Immature natural killer cell (primary cell): ENCODE measurements at regions not wholly inside any gene's neighbourhood (a gene's known extent, or its start where the extent isn't known, plus 50 kb on each side); places are given as distances from the start of the nearest gene placed in this dataset.
"Not testable (repeated sequence)": the region's sequence is repeated elsewhere in the genome, so short reads cannot be mapped to it uniquely, and the experiment has no call there.

Source experiments
- DNase-seq, 3 donors: peaks; one replicate each; pipeline ENCODE4 v3.0.0; 2022; ENCODE audit warnings: mixed read lengths in 1 of 3
- H3K27ac Mint-ChIP-seq, 6 donors: one replicate each; pipeline ENCODE4 v1.8.0; 2020; ENCODE audit warnings: mixed read lengths in 6 of 6, mild to moderate bottlenecking in 5 of 6, inconsistent platforms in 4 of 6, moderate library complexity in 3 of 6
- H3K27me3 Mint-ChIP-seq, 3 donors: one replicate each; pipeline ENCODE4 v1.8.0; 2020 to 2021; ENCODE audit warnings: low read depth in 3 of 3, mild to moderate bottlenecking in 3 of 3, mixed read lengths in 3 of 3, moderate library complexity in 3 of 3, inconsistent platforms in 1 of 3
- H3K36me3 Mint-ChIP-seq, 3 donors: one replicate each; pipeline ENCODE4 v1.8.0; 2020; ENCODE audit warnings: mixed read lengths in 3 of 3, inconsistent platforms in 2 of 3, mild to moderate bottlenecking in 2 of 3
- H3K4me1 Mint-ChIP-seq, 2 donors: one replicate each; pipeline ENCODE4 v1.8.0; 2020; ENCODE audit warnings: inconsistent platforms in 2 of 2, mild to moderate bottlenecking in 2 of 2, mixed read lengths in 2 of 2, moderate library complexity in 1 of 2
- H3K4me3 Mint-ChIP-seq, 5 donors: one replicate each; pipeline ENCODE4 v1.8.0; 2020; ENCODE audit warnings: mild to moderate bottlenecking in 5 of 5, mixed read lengths in 5 of 5, inconsistent platforms in 3 of 5, moderate library complexity in 3 of 5
- H3K9me3 Mint-ChIP-seq, 6 donors: one replicate each; pipeline ENCODE4 v1.8.0; 2020; ENCODE audit warnings: mild to moderate bottlenecking in 6 of 6, mixed read lengths in 6 of 6, inconsistent platforms in 4 of 6, moderate library complexity in 3 of 6

DNA sequence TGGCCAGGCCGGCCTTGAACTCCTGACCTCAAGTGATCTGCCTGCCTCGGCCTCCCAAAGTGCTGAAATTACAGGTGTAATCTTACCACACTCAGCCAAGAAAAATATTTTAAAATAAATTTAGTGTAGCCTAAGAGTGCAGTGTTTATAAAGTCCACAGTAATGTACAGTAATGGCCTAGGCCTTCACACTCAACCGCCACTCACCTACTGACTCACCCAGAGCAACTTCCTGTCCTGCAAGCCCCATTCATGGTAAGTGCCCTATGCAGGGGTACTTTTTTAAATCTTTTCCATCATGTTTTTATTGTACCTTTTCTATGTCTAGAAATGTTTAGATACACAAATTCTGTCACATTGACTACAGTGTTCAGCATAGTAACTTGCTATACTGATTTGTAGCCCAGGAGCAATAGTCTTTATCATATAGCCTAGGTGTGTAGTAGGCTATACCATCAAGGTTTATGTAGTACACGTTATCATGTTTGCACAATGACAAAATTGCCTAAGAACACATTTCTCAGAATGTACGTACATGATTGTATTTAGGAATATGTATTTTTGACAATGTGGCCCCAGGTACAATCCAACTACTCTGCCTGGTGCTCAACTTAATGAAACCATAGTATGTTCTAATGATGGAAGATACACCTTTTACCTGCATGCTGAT, 455.2 kb downstream of the PCDH7 start:
- Mint-ChIP-seq H3K4me1 (no peaks in the 10 kb centered on the region), H3K9me3 (peaks cover 5 to 36% (median 19%) of the 10 kb centered on the region in 6 donors), H3K27me3 (peaks cover 0 to 2% (median 0%) of the 10 kb centered on the region in 3 donors), H3K4me3 (no peak overlapping the region), H3K27ac (no peak overlapping the region), H3K36me3 (no peaks in the 10 kb centered on the region)
- no peak for DNase-seq

DNA sequence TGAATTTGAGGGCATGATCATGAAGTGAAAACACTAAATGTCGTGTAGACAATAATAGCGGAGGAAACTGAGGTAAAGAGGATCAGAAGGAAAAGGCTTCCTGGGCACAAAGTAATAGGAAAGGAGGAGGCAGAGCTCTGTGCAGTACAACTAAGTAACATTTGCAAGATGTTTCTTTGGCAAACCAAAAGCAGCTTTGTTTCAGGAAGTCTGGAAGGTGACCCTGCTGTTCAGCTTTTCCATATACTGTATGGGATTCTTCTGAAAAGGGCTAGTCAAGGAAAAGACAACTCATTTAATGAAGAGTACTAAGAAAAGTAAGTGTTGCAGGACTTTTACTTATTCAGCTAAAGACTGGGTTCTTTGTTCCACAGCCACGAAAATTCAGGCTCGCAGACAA, 463.1 kb downstream of the PCDH7 start:
- no peak for DNase-seq
- Mint-ChIP-seq H3K9me3 (peaks cover 8 to 47% (median 30%) of the 10 kb centered on the region in 6 donors), H3K4me1 (no peaks in the 10 kb centered on the region), H3K27ac (no peak overlapping the region), H3K27me3 (no peaks in the 10 kb centered on the region), H3K36me3 (peaks cover 0 to 5% (median 0%) of the 10 kb centered on the region in 3 donors), H3K4me3 (no peak overlapping the region)

DNA sequence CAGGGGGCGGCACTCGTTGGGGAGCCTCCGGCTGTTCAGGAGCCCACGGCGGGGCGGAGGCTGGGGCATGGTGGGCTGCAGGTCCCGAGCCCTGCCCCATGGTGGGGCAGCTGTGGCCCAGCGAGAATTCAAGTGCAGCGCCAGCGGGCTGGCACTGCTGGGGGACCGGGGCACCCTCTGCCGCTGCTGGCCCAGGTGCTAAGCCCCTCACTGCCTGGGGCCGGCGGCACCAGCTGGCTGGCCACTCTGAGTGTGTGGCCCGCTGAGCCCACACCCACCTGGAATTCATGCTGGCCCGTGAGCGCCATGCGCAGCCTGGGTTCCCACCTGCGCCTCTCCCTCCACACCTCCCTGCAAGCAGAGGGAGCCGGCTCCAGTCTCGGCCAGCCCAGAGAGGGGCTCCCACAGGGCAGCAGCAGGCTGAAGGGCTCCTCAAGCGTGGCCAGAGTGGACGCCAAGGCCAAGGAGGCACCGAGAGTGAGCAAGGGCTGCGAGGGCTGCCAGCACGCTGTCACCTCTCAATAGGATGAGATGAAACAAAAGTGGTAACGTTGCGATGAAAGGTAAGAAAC, 464.9 kb downstream of the PCDH7 start:
- Mint-ChIP-seq H3K4me3 (no peak overlapping the region), H3K9me3 (peaks cover 10 to 46% (median 30%) of the 10 kb centered on the region in 6 donors), H3K27ac (no peak overlapping the region), H3K4me1 (no peaks in the 10 kb centered on the region), H3K36me3 (peaks cover 0 to 8% (median 0%) of the 10 kb centered on the region in 3 donors), H3K27me3 (no peaks in the 10 kb centered on the region)
- no peak for DNase-seq

GRCh38 chr4:31187979-31188378, 467.8 kb downstream of the PCDH7 start:
- H3K27me3 Mint-ChIP-seq, result no peaks in the 10 kb centered on the region
- peaks cover 14 to 47% (median 21%) of the 10 kb centered on the region in 6 donors for H3K9me3 Mint-ChIP-seq
- DNase-seq, result no peak
- no peaks in the 10 kb centered on the region for H3K4me1 Mint-ChIP-seq
- no peak overlapping the region for H3K4me3 Mint-ChIP-seq
- peaks cover 0 to 7% (median 0%) of the 10 kb centered on the region in 3 donors for H3K36me3 Mint-ChIP-seq
- no peak overlapping the region for H3K27ac Mint-ChIP-seq

GRCh38 chr4:31189938-31190337, 469.8 kb downstream of the PCDH7 start:
- peaks cover 11 to 49% (median 17%) of the 10 kb centered on the region in 6 donors for H3K9me3 Mint-ChIP-seq
- no peak for DNase-seq
- no peaks in the 10 kb centered on the region for H3K27me3 Mint-ChIP-seq
- H3K4me1 Mint-ChIP-seq, result no peaks in the 10 kb centered on the region
- no peak overlapping the region for H3K27ac Mint-ChIP-seq
- H3K36me3 Mint-ChIP-seq, result peaks cover 0 to 4% (median 0%) of the 10 kb centered on the region in 3 donors
- H3K4me3 Mint-ChIP-seq, result no peak overlapping the region

DNA sequence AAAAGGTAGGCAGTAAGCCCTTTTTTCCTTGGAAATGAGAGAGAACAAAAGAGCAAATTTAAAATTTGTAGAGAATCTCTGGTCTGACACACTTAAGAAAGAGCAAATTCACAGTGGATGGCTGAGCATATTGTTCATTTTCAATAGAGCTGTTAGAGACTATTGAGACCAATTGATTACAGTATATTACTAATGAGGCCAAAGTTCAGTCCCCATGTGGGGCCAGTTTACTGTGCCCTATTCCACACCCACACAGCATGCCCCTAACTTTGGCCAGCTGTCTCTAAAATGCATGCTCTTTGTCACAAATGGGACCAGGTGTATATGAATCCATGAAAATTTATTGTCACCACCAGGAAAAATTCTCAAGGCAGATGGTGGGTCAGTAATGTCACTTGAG, 470.5 kb downstream of the PCDH7 start:
- H3K27ac Mint-ChIP-seq, result no peak overlapping the region
- no peaks in the 10 kb centered on the region for H3K4me1 Mint-ChIP-seq
- DNase-seq, result no peak
- H3K36me3 Mint-ChIP-seq, result peaks cover 0 to 4% (median 0%) of the 10 kb centered on the region in 3 donors
- no peak overlapping the region for H3K4me3 Mint-ChIP-seq
- no peaks in the 10 kb centered on the region for H3K27me3 Mint-ChIP-seq
- peaks cover 11 to 52% (median 18%) of the 10 kb centered on the region in 6 donors for H3K9me3 Mint-ChIP-seq

DNA sequence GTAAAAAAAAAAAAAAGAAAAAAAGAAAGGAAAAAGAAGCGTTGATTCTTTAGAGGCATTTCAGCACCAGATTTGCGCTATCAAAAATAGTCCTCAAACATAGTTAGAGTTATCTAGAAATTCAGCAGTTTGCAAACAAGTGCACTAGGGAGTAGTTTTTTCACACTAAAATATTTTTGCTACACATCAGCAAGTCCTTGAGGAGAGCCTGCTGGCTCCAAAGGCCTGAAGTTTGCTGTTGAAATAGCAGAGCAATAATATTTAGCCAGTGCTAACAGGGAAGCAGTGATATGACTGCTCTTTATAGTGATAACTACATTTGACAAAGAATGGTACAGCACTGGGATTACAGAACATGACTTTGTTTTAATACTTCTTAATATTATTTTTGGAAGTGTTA, 472.2 kb downstream of the PCDH7 start:
- Mint-ChIP-seq H3K9me3 (peaks cover 14 to 51% (median 25%) of the 10 kb centered on the region in 6 donors), H3K4me3 (no peak overlapping the region)
- no peak for DNase-seq

DNA sequence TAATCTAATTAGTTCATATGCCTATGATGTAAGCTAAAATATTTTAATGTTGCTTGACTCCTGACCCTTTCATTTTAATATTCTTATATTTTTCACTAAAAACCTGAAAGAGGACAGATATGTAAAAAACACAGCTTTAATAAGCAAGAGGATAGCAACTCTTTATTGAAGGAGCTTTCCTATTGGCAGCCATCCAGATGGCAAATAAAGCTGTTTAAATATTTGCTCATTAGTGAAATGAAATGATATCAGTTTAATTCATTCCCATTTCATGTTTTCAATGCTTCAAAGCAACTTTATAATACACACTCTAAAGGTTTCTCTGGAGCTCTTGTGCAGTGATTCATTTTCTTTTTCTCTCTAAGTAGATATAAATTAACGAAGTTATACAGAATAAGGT, 473.4 kb downstream of the PCDH7 start:
- no peaks in the 10 kb centered on the region for H3K36me3 Mint-ChIP-seq
- H3K27ac Mint-ChIP-seq, result no peak overlapping the region
- H3K9me3 Mint-ChIP-seq, result peaks cover 14 to 49% (median 25%) of the 10 kb centered on the region in 6 donors
- H3K4me1 Mint-ChIP-seq, result no peaks in the 10 kb centered on the region
- H3K27me3 Mint-ChIP-seq, result no peaks in the 10 kb centered on the region
- no peak overlapping the region for H3K4me3 Mint-ChIP-seq
- no peak for DNase-seq

More for the DNA sequence above, 472.2 kb downstream of the PCDH7 start:
- Mint-ChIP-seq H3K27ac (no peak overlapping the region), H3K36me3 (peaks cover 0 to 4% (median 0%) of the 10 kb centered on the region in 3 donors), H3K27me3 (no peaks in the 10 kb centered on the region), H3K4me1 (no peaks in the 10 kb centered on the region)

DNA sequence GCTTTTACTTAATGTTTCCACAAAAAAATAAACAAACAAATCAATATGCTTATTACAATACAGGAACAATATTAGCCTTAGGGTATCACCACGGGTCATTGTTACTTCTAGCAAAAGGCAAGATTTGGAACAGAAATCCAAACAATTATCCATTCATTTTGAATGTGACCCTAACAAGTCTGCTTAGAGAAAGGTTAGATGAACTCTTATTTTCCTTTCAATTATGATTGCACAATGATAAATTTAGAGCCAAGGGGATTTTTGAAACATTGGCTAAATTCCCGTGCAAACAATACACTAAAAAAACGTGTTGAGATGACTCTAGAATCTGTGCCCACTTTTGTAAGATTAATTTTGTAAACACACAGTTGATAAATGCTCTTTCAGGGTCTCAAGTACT, 474.7 kb downstream of the PCDH7 start:
- Mint-ChIP-seq H3K4me3 (no peak overlapping the region), H3K36me3 (no peaks in the 10 kb centered on the region), H3K27ac (no peak overlapping the region), H3K9me3 (peaks cover 14 to 55% (median 28%) of the 10 kb centered on the region in 6 donors), H3K4me1 (no peaks in the 10 kb centered on the region), H3K27me3 (no peaks in the 10 kb centered on the region)
- no peak for DNase-seq

DNA sequence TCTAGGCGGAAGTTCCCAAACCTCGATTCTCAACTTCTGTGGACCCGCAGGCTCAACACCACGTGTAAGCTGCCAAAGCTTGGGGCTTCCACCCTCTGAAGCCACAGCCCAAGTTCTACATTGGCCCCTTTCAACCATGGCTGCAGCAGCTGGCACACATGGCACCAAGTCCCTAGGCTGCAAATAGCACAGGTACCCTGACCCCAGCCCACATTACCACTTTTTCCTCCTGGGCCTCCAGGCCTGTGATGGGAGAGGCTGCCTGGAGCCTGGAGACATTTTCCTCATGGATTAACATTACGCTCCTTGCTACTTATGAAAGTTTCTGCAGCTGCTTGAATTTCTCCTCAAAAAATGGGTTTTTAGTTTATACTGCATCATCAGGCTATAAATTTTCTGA, 479.5 kb downstream of the PCDH7 start:
- Mint-ChIP-seq H3K4me3 (no peak overlapping the region), H3K36me3 (peaks cover 0 to 3% (median 0%) of the 10 kb centered on the region in 3 donors), H3K27me3 (no peaks in the 10 kb centered on the region), H3K9me3 (peaks cover 17 to 54% (median 34%) of the 10 kb centered on the region in 6 donors), H3K4me1 (no peaks in the 10 kb centered on the region), H3K27ac (no peak overlapping the region)
- no peak for DNase-seq

- not testable (repeated sequence) for H3K27me3 Mint-ChIP-seq, H3K27ac Mint-ChIP-seq, H3K4me3 Mint-ChIP-seq, H3K4me1 Mint-ChIP-seq, DNase-seq, H3K36me3 Mint-ChIP-seq
- peaks cover 12 to 44% (median 24%) of the 10 kb centered on the region in 6 donors for H3K9me3 Mint-ChIP-seq
Observed at GRCh38 chr4:31202054-31202453, 481.9 kb downstream of the PCDH7 start.

- Mint-ChIP-seq H3K9me3 (peaks cover 11 to 41% (median 23%) of the 10 kb centered on the region in 6 donors), H3K27me3 (peaks cover 0 to 3% (median 3%) of the 10 kb centered on the region in 3 donors), H3K4me3 (no peak overlapping the region), H3K4me1 (no peaks in the 10 kb centered on the region), H3K27ac (no peak overlapping the region), H3K36me3 (peaks cover 0 to 3% (median 0%) of the 10 kb centered on the region in 3 donors)
- no peak for DNase-seq
Observed at GRCh38 chr4:31204874-31205273, 484.7 kb downstream of the PCDH7 start.

DNA sequence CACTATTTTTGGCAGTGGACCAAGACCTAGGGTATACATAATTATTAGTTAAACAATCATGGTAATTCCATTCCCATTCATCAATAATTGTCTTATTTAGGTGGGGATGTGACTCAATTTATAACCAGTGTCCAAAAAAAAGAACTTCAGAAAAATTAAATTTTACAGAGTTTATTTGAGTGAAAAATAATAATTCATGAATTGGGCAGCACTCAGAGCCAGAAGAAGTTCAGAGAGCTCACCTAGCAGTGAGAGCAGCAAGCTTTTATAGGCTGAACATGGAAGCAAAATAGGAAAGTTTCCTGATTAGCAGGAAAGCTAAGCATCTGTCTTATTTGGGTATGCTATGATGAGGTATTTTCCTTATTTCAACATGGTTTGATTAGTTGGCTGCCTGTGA, 500.8 kb downstream of the PCDH7 start:
- Mint-ChIP-seq H3K36me3 (no peaks in the 10 kb centered on the region), H3K27ac (no peak overlapping the region), H3K27me3 (no peaks in the 10 kb centered on the region), H3K4me1 (no peaks in the 10 kb centered on the region), H3K4me3 (no peak overlapping the region), H3K9me3 (peaks cover 0 to 21% (median 9%) of the 10 kb centered on the region in 6 donors)
- no peak for DNase-seq

GRCh38 chr4:31228068-31228467, 507.9 kb downstream of the PCDH7 start:
- Mint-ChIP-seq H3K27me3 (peaks cover 0 to 1% (median 0%) of the 10 kb centered on the region in 3 donors), H3K4me1 (no peaks in the 10 kb centered on the region), H3K9me3 (peaks cover 0 to 38% (median 7%) of the 10 kb centered on the region in 6 donors), H3K4me3 (no peak overlapping the region), H3K36me3 (no peaks in the 10 kb centered on the region), H3K27ac (no peak overlapping the region)
- no peak for DNase-seq
